ENCODE measurements at regions not wholly inside any gene's neighbourhood (a gene's known extent, or its start where the extent isn't known, plus 50 kb on each side); places are given as distances from the start of the nearest gene placed in this dataset.

DNA sequence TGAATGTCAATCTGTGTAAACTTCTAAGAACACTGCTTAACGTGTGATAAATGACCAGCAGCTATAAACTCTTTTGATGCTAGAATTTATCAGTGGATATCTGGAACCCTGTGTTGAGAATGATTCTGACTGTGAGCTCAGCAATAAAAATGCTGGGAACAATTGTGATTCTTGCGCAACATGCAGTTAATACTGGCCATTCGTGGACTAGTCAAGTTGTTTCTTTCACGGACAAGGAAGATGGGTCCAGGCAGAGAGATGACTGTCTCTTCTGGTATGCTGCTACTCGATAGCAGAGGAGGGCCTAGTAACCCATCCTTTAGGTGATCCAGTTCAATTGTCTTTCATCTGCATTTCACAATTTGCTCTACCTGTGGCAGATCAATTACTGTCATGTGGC lies 394.8 kb upstream of the IGFBP3 start:
- TF ChIP-seq SIN3A (IDR thresholded peaks at IDR 0.05; ENCODE audit: borderline replicate concordance, insufficient read depth, low read length) (no peak), POLR2AphosphoS5 (IDR thresholded peaks at IDR 0.05; ENCODE audit: low read depth, low read length) (no peak), TAF1 (IDR thresholded peaks at IDR 0.05; ENCODE audit: borderline replicate concordance, insufficient read depth, low read length) (no peak)
- TF ChIP-seq, protein P1, sequence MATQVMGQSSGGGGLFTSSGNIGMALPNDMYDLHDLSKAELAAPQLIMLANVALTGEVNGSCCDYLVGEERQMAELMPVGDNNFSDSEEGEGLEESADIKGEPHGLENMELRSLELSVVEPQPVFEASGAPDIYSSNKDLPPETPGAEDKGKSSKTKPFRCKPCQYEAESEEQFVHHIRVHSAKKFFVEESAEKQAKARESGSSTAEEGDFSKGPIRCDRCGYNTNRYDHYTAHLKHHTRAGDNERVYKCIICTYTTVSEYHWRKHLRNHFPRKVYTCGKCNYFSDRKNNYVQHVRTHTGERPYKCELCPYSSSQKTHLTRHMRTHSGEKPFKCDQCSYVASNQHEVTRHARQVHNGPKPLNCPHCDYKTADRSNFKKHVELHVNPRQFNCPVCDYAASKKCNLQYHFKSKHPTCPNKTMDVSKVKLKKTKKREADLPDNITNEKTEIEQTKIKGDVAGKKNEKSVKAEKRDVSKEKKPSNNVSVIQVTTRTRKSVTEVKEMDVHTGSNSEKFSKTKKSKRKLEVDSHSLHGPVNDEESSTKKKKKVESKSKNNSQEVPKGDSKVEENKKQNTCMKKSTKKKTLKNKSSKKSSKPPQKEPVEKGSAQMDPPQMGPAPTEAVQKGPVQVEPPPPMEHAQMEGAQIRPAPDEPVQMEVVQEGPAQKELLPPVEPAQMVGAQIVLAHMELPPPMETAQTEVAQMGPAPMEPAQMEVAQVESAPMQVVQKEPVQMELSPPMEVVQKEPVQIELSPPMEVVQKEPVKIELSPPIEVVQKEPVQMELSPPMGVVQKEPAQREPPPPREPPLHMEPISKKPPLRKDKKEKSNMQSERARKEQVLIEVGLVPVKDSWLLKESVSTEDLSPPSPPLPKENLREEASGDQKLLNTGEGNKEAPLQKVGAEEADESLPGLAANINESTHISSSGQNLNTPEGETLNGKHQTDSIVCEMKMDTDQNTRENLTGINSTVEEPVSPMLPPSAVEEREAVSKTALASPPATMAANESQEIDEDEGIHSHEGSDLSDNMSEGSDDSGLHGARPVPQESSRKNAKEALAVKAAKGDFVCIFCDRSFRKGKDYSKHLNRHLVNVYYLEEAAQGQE (IDR thresholded peaks at IDR 0.05; ENCODE audit: insufficient read depth in 1 of 2, low read depth in 2 of 2, low read length in 2 of 2): no peak
